ENCODE measurements at regions not wholly inside any gene's neighbourhood (a gene's known extent, or its start where the extent isn't known, plus 50 kb on each side); places are given as distances from the start of the nearest gene placed in this dataset.

- Histone ChIP-seq H2AK5ac (ENCODE audit: low read length) (no peak overlapping the region), H2BK5ac (ENCODE audit: low read depth, low read length, poor library complexity) (no peak overlapping the region), H3K27me3 (ENCODE audit: insufficient read depth, low read length) (no peaks in the 10 kb centered on the region), H3K23ac (ENCODE audit: low read length) (no peak overlapping the region), H2BK120ac (ENCODE audit: insufficient read depth, low read length, poor library complexity) (no peak overlapping the region), H3K4me3 (ENCODE audit: low read depth, low read length) (no peak overlapping the region), H4K91ac (ENCODE audit: low read depth, low read length) (no peak overlapping the region), H3K27ac (ENCODE audit: low read depth, low read length) (no peak overlapping the region), H3K18ac (ENCODE audit: low read length) (no peak overlapping the region), H3K4ac (ENCODE audit: low read depth, low read length) (no peak overlapping the region), H3K79me2 (ENCODE audit: control insufficient read depth, insufficient read depth, low read length, poor library complexity) (no peaks in the 10 kb centered on the region), H2AFZ (ENCODE audit: insufficient read depth, low read length, poor library complexity) (no peak overlapping the region), H3K9ac (ENCODE audit: low read length) (no peak overlapping the region), H3K79me1 (ENCODE audit: low read length) (no peaks in the 10 kb centered on the region), H4K12ac (ENCODE audit: low read depth, low read length) (no peak overlapping the region), H4K8ac (ENCODE audit: low read depth, low read length) (no peak overlapping the region), H2BK12ac (ENCODE audit: low read length) (no peak overlapping the region), H3K4me1 (ENCODE audit: control insufficient read depth in 1 of 2, insufficient read depth in 2 of 2, low read length in 2 of 2) (no peaks in the 10 kb centered on the region), H3K9me3 (ENCODE audit: insufficient read depth, low read depth, low read length) (no peaks in the 10 kb centered on the region), H3K36me3 (ENCODE audit: control insufficient read depth in 1 of 2, insufficient read depth in 2 of 2, low read length in 2 of 2) (no peaks in the 10 kb centered on the region), H3K4me2 (ENCODE audit: low read length) (no peak overlapping the region), H3K14ac (ENCODE audit: low read length) (no peak overlapping the region)
- DNase-seq, result no peak
- no CpG with 5 or more reads among the region's 1 CpG for WGBS (ENCODE audit: extremely low coverage, insufficient coverage, insufficient read length)
Observed at GRCh38 chr5:96538808-96539250, 105.8 kb upstream of the PCSK1 start.

- Histone ChIP-seq H3K36me3 (ENCODE audit: control insufficient read depth in 1 of 2, insufficient read depth in 2 of 2, low read length in 2 of 2) (no peaks in the 10 kb centered on the region), H2AFZ (ENCODE audit: insufficient read depth, low read length, poor library complexity) (no peak overlapping the region), H3K4me1 (ENCODE audit: control insufficient read depth in 1 of 2, insufficient read depth in 2 of 2, low read length in 2 of 2) (no peaks in the 10 kb centered on the region), H3K27me3 (ENCODE audit: insufficient read depth, low read length) (no peaks in the 10 kb centered on the region), H3K23ac (ENCODE audit: low read length) (no peak overlapping the region), H3K79me1 (ENCODE audit: low read length) (no peaks in the 10 kb centered on the region), H3K4ac (ENCODE audit: low read depth, low read length) (no peak overlapping the region), H3K14ac (ENCODE audit: low read length) (no peak overlapping the region), H3K18ac (ENCODE audit: low read length) (no peak overlapping the region), H2BK120ac (ENCODE audit: insufficient read depth, low read length, poor library complexity) (no peak overlapping the region), H3K9me3 (ENCODE audit: insufficient read depth, low read depth, low read length) (no peaks in the 10 kb centered on the region), H3K9ac (ENCODE audit: low read length) (no peak overlapping the region), H4K91ac (ENCODE audit: low read depth, low read length) (no peak overlapping the region), H4K8ac (ENCODE audit: low read depth, low read length) (no peak overlapping the region), H3K4me3 (ENCODE audit: low read depth, low read length) (no peak overlapping the region), H3K79me2 (ENCODE audit: control insufficient read depth, insufficient read depth, low read length, poor library complexity) (no peaks in the 10 kb centered on the region), H2BK12ac (ENCODE audit: low read length) (no peak overlapping the region), H2BK5ac (ENCODE audit: low read depth, low read length, poor library complexity) (no peak overlapping the region), H3K4me2 (ENCODE audit: low read length) (no peak overlapping the region), H4K12ac (ENCODE audit: low read depth, low read length) (no peak overlapping the region), H3K27ac (ENCODE audit: low read depth, low read length) (no peak overlapping the region), H2AK5ac (ENCODE audit: low read length) (no peak overlapping the region)
- no peak for DNase-seq
- no CpG with 5 or more reads among the region's 1 CpG for WGBS (ENCODE audit: extremely low coverage, insufficient coverage, insufficient read length)
Observed at GRCh38 chr5:96546120-96546519, 113.1 kb upstream of the PCSK1 start.

- Histone ChIP-seq H3K79me2 (ENCODE audit: control insufficient read depth, insufficient read depth, low read length, poor library complexity) (no peaks in the 10 kb centered on the region), H4K12ac (ENCODE audit: low read depth, low read length) (no peak overlapping the region), H3K14ac (ENCODE audit: low read length) (no peak overlapping the region), H2AFZ (ENCODE audit: insufficient read depth, low read length, poor library complexity) (no peak overlapping the region), H3K4me1 (ENCODE audit: control insufficient read depth in 1 of 2, insufficient read depth in 2 of 2, low read length in 2 of 2) (no peaks in the 10 kb centered on the region), H3K27me3 (ENCODE audit: insufficient read depth, low read length) (no peaks in the 10 kb centered on the region), H4K8ac (ENCODE audit: low read depth, low read length) (no peak overlapping the region), H3K4me3 (ENCODE audit: low read depth, low read length) (no peak overlapping the region), H2BK12ac (ENCODE audit: low read length) (no peak overlapping the region), H3K79me1 (ENCODE audit: low read length) (no peaks in the 10 kb centered on the region), H3K4ac (ENCODE audit: low read depth, low read length) (no peak overlapping the region), H3K23ac (ENCODE audit: low read length) (no peak overlapping the region), H2BK120ac (ENCODE audit: insufficient read depth, low read length, poor library complexity) (no peak overlapping the region), H3K27ac (ENCODE audit: low read depth, low read length) (no peak overlapping the region), H4K91ac (ENCODE audit: low read depth, low read length) (no peak overlapping the region), H3K9me3 (ENCODE audit: insufficient read depth, low read depth, low read length) (no peaks in the 10 kb centered on the region), H3K18ac (ENCODE audit: low read length) (no peak overlapping the region), H2AK5ac (ENCODE audit: low read length) (no peak overlapping the region), H3K9ac (ENCODE audit: low read length) (no peak overlapping the region), H2BK5ac (ENCODE audit: low read depth, low read length, poor library complexity) (no peak overlapping the region), H3K36me3 (ENCODE audit: control insufficient read depth in 1 of 2, insufficient read depth in 2 of 2, low read length in 2 of 2) (no peaks in the 10 kb centered on the region), H3K4me2 (ENCODE audit: low read length) (no peak overlapping the region)
- WGBS (ENCODE audit: extremely low coverage, insufficient coverage, insufficient read length), result no CpG with 5 or more reads among the region's 4 CpGs
- no peak for DNase-seq
Observed at GRCh38 chr5:96547486-96547885, 114.4 kb upstream of the PCSK1 start.

- no peak overlapping the region for H3K4me2 ChIP-seq (ENCODE audit: low read length)
- H2BK120ac ChIP-seq (ENCODE audit: insufficient read depth, low read length, poor library complexity), result no peak overlapping the region
- H3K79me1 ChIP-seq (ENCODE audit: low read length), result no peaks in the 10 kb centered on the region
- H3K4me1 ChIP-seq (ENCODE audit: control insufficient read depth in 1 of 2, insufficient read depth in 2 of 2, low read length in 2 of 2), result no peaks in the 10 kb centered on the region
- no peak overlapping the region for H4K8ac ChIP-seq (ENCODE audit: low read depth, low read length)
- no peak overlapping the region for H2BK12ac ChIP-seq (ENCODE audit: low read length)
- no peak overlapping the region for H3K23ac ChIP-seq (ENCODE audit: low read length)
- no peak overlapping the region for H3K4me3 ChIP-seq (ENCODE audit: low read depth, low read length)
- no peaks in the 10 kb centered on the region for H3K27me3 ChIP-seq (ENCODE audit: insufficient read depth, low read length)
- no peak overlapping the region for H3K18ac ChIP-seq (ENCODE audit: low read length)
- no peak overlapping the region for H2AFZ ChIP-seq (ENCODE audit: insufficient read depth, low read length, poor library complexity)
- no peaks in the 10 kb centered on the region for H3K79me2 ChIP-seq (ENCODE audit: control insufficient read depth, insufficient read depth, low read length, poor library complexity)
- no peak overlapping the region for H2AK5ac ChIP-seq (ENCODE audit: low read length)
- H3K9ac ChIP-seq (ENCODE audit: low read length), result no peak overlapping the region
- H2BK5ac ChIP-seq (ENCODE audit: low read depth, low read length, poor library complexity), result no peak overlapping the region
- DNase-seq, result no peak
- no peak overlapping the region for H4K91ac ChIP-seq (ENCODE audit: low read depth, low read length)
- no CpG with 5 or more reads among the region's 2 CpGs for WGBS (ENCODE audit: extremely low coverage, insufficient coverage, insufficient read length)
- H3K4ac ChIP-seq (ENCODE audit: low read depth, low read length), result no peak overlapping the region
- no peaks in the 10 kb centered on the region for H3K36me3 ChIP-seq (ENCODE audit: control insufficient read depth in 1 of 2, insufficient read depth in 2 of 2, low read length in 2 of 2)
- H3K27ac ChIP-seq (ENCODE audit: low read depth, low read length), result no peak overlapping the region
- H3K9me3 ChIP-seq (ENCODE audit: insufficient read depth, low read depth, low read length), result no peaks in the 10 kb centered on the region
- no peak overlapping the region for H3K14ac ChIP-seq (ENCODE audit: low read length)
- no peak overlapping the region for H4K12ac ChIP-seq (ENCODE audit: low read depth, low read length)
Observed at GRCh38 chr5:96548905-96549304, 113.3 kb upstream of the CAST start.
